ENCODE measurements at regions not wholly inside any gene's neighbourhood (a gene's known extent, or its start where the extent isn't known, plus 50 kb on each side); places are given as distances from the start of the nearest gene placed in this dataset.

DNA sequence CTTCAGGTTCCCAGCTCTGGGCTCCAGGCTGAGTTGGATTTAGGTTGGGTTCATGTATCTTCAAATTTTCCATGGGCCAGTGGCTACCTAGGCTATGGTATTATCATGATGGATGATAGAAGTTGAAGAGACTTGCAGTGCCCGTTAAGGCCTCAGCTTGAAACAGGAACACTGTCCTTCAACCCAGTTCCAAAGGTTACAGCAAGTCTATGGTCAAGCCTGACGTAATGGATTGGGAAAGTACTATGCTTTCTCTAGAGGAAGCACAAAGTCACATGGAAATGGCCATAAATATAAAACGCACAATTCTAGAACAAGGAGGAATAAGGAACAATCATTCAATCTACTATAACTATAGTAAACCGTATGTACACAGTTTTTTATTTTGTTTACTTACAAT, 593.2 kb downstream of the ZEB2 start:
- TF ChIP-seq, protein P1, sequence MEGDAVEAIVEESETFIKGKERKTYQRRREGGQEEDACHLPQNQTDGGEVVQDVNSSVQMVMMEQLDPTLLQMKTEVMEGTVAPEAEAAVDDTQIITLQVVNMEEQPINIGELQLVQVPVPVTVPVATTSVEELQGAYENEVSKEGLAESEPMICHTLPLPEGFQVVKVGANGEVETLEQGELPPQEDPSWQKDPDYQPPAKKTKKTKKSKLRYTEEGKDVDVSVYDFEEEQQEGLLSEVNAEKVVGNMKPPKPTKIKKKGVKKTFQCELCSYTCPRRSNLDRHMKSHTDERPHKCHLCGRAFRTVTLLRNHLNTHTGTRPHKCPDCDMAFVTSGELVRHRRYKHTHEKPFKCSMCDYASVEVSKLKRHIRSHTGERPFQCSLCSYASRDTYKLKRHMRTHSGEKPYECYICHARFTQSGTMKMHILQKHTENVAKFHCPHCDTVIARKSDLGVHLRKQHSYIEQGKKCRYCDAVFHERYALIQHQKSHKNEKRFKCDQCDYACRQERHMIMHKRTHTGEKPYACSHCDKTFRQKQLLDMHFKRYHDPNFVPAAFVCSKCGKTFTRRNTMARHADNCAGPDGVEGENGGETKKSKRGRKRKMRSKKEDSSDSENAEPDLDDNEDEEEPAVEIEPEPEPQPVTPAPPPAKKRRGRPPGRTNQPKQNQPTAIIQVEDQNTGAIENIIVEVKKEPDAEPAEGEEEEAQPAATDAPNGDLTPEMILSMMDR (IDR thresholded peaks at IDR 0.05) = no peak
- TF ChIP-seq POLR2A (IDR thresholded peaks at IDR 0.05) = no peak
- peak in 1 of 4 donors; percentile 21 for TF ChIP-seq EP300 (IDR thresholded peaks at IDR 0.05)
- no peak for TF ChIP-seq POLR2AphosphoS5 (IDR thresholded peaks at IDR 0.05)

Data from upper lobe of left lung (tissue), 4 donors.